IMR-90 (cell line): ENCODE measurements at regions not wholly inside any gene's neighbourhood (a gene's known extent, or its start where the extent isn't known, plus 50 kb on each side); places are given as distances from the start of the nearest gene placed in this dataset.

Experiments used
- ATAC-seq: fragments of 200-7000 bp; cut with Tn5 transposase; 2 replicates; pipeline ENCODE4 v1.9.1; 2020; ENCODE audit warnings: low read depth, mild to moderate bottlenecking, moderate library complexity
- BruUV-seq: library from RNA; stranded (reverse); fragments of 400-500 nt; replicated peaks from 2 replicates; lab custom pipeline; 2021; lab: Mats Ljungman, UMichigan
- CTCF ChIA-PET: fragments of 300-600 bp; formaldehyde crosslinking; extraction: SDS; loops from one replicate; lab custom pipeline; 2021; ENCODE audit warnings: antibody characterized with exemption; lab: Yijun Ruan, JAX
- POLR2A ChIA-PET: fragments of 300-600 bp; sonication (Branson Sonifier 250); formaldehyde crosslinking; loops from one replicate; lab custom pipeline; 2022; ENCODE audit warnings: antibody characterized with exemption; ENCODE audit not compliant: unreplicated experiment; lab: Charles Lee
- DNase-seq: peaks from one replicate; pipeline ENCODE4 v3.0.0; 2013
- H2AFZ ChIP-seq: replicated peaks from 2 replicates; pipeline ENCODE3; 2013; ENCODE audit warnings: low read length, mild to moderate bottlenecking; ENCODE audit not compliant: poor library complexity
- H2AK5ac ChIP-seq: 2 replicates; pipeline ENCODE4 v1.6.1; 2013; ENCODE audit warnings: low read depth, low read length, inconsistent platforms
- H2AK9ac ChIP-seq: replicated peaks from 2 replicates; pipeline ENCODE3; 2013; ENCODE audit warnings: mild to moderate bottlenecking, low read depth, low read length, moderate library complexity; ENCODE audit not compliant: poor library complexity
- H2BK120ac ChIP-seq: 2 replicates; pipeline ENCODE4 v1.6.1; 2013; ENCODE audit warnings: low read depth, low read length, inconsistent platforms
- H2BK15ac ChIP-seq: 3 replicates; pipeline ENCODE4 v1.6.1; 2013; ENCODE audit warnings: low read depth, low read length, inconsistent platforms
- H2BK20ac ChIP-seq: 2 replicates; pipeline ENCODE4 v1.6.1; 2013; ENCODE audit warnings: low read depth, mild to moderate bottlenecking, inconsistent platforms, low read length, moderate library complexity
- H2BK5ac ChIP-seq: 2 replicates; pipeline ENCODE4 v1.6.1; 2013; ENCODE audit warnings: mild to moderate bottlenecking, low read depth, low read length, inconsistent platforms; ENCODE audit not compliant: poor library complexity, severe bottlenecking
- H3K14ac ChIP-seq: replicated peaks from 2 replicates; pipeline ENCODE4 v1.6.1; 2013; ENCODE audit warnings: low read depth, low read length, inconsistent platforms
- H3K18ac ChIP-seq: 2 replicates; pipeline ENCODE4 v1.6.1; 2013; ENCODE audit warnings: low read depth, low read length, control low read depth
- H3K23ac ChIP-seq: 2 replicates; pipeline ENCODE4 v1.6.1; 2013; ENCODE audit warnings: low read depth, low read length, inconsistent platforms
- H3K27ac ChIP-seq: 2 replicates; pipeline ENCODE4 v1.5.1; 2013; ENCODE audit warnings: mild to moderate bottlenecking, control low read depth, low read length; ENCODE audit not compliant: insufficient read depth
- H3K27me3 ChIP-seq: 2 replicates; pipeline ENCODE4 v1.6.1; 2013; ENCODE audit warnings: low read length; ENCODE audit not compliant: control insufficient read depth, insufficient read depth
- H3K36me3 ChIP-seq: 2 replicates; pipeline ENCODE4 v1.6.1; 2013; ENCODE audit warnings: low read length, mixed read lengths; ENCODE audit not compliant: control insufficient read depth, insufficient read depth
- H3K4ac ChIP-seq: 2 replicates; pipeline ENCODE4 v1.6.1; 2013; ENCODE audit warnings: low read depth, low read length, inconsistent platforms
- H3K4me1 ChIP-seq: 2 replicates; pipeline ENCODE4 v1.6.1; 2013; ENCODE audit warnings: low read length, mixed read lengths; ENCODE audit not compliant: control insufficient read depth, insufficient read depth
- H3K4me2 ChIP-seq: 2 replicates; pipeline ENCODE4 v1.6.1; 2013; ENCODE audit warnings: low read depth, mild to moderate bottlenecking, control low read depth, low read length, moderate library complexity
- H3K4me3 ChIP-seq: 2 replicates; pipeline ENCODE4 v1.5.1; 2013; ENCODE audit warnings: low read depth, mild to moderate bottlenecking, control low read depth, low read length, moderate library complexity; ENCODE audit not compliant: insufficient read depth
- H3K56ac ChIP-seq: 2 replicates; pipeline ENCODE4 v1.6.1; 2013; ENCODE audit warnings: low read length, inconsistent platforms; ENCODE audit not compliant: insufficient read depth; ENCODE audit errors: extremely low read depth
- H3K79me1 ChIP-seq, 2 experiments: 2 replicates each; pipeline ENCODE4 v1.6.1; 2013; ENCODE audit warnings: low read length in 2 of 2, inconsistent platforms in 1 of 2, low read depth in 1 of 2
- H3K9ac ChIP-seq: 2 replicates; pipeline ENCODE4 v1.6.1; 2013; ENCODE audit warnings: low read depth, low read length, control low read depth
- H3K9me1 ChIP-seq: 2 replicates; pipeline ENCODE4 v1.6.1; 2013; ENCODE audit warnings: low read length, inconsistent platforms; ENCODE audit not compliant: insufficient read depth
- H3K9me3 ChIP-seq: 2 replicates; pipeline ENCODE4 v1.6.1; 2013; ENCODE audit warnings: low read length; ENCODE audit not compliant: control insufficient read depth, insufficient read depth
- H4K20me1 ChIP-seq: 2 replicates; pipeline ENCODE4 v1.6.1; 2013; ENCODE audit warnings: low read length, inconsistent platforms; ENCODE audit not compliant: insufficient read depth
- H4K5ac ChIP-seq: 2 replicates; pipeline ENCODE4 v1.6.1; 2013; ENCODE audit warnings: mild to moderate bottlenecking, low read depth, low read length, control low read depth
- H4K8ac ChIP-seq, 2 experiments: 2 replicates each; pipeline ENCODE4 v1.6.1; 2013; ENCODE audit warnings: low read depth in 2 of 2, low read length in 2 of 2, control low read depth in 1 of 2, inconsistent platforms in 1 of 2
- H4K91ac ChIP-seq: 2 replicates; pipeline ENCODE4 v1.6.1; 2013; ENCODE audit warnings: low read depth, low read length, inconsistent platforms; ENCODE audit not compliant: insufficient read depth
- BHLHE40 ChIP-seq: fragments of 150-350 bp; IDR thresholded peaks from 2 replicates; pipeline ENCODE4 v1.6.1; 2016; ENCODE audit warnings: mild to moderate bottlenecking, low read depth, low read length
- CHD1 ChIP-seq: IDR thresholded peaks from 2 replicates; pipeline ENCODE4 v1.6.1; 2012; ENCODE audit warnings: low read depth, low read length, improper control_type of control experiment
- FOS ChIP-seq: fragments of 150-350 bp; IDR thresholded peaks from 2 replicates; pipeline ENCODE4 v1.6.1; 2016; ENCODE audit warnings: low read depth, low read length
- MAFK ChIP-seq: IDR thresholded peaks from 2 replicates; pipeline ENCODE4 v1.6.1; 2012; ENCODE audit warnings: low read depth, low read length, improper control_type of control experiment
- MAZ ChIP-seq: IDR thresholded peaks from 2 replicates; pipeline ENCODE4 v1.6.1; 2012; ENCODE audit warnings: low read depth, mild to moderate bottlenecking, low read length, improper control_type of control experiment, moderate library complexity, borderline replicate concordance
- MXI1 ChIP-seq: IDR thresholded peaks from 2 replicates; pipeline ENCODE4 v1.6.1; 2012; ENCODE audit warnings: low read depth, mild to moderate bottlenecking, low read length, moderate library complexity, borderline replicate concordance
- NFE2L2 ChIP-seq: fragments of 150-350 bp; IDR thresholded peaks from 2 replicates; pipeline ENCODE4 v1.6.1; 2016; ENCODE audit warnings: low read depth, mild to moderate bottlenecking, low read length
- POLR2A ChIP-seq: IDR thresholded peaks from 2 replicates; pipeline ENCODE4 v1.6.1; 2012; ENCODE audit warnings: mild to moderate bottlenecking, low read depth, low read length
- RCOR1 ChIP-seq: IDR thresholded peaks from 2 replicates; pipeline ENCODE4 v1.6.1; 2012; ENCODE audit warnings: mild to moderate bottlenecking, low read length, improper control_type of control experiment; ENCODE audit not compliant: insufficient replicate concordance
- RFX5 ChIP-seq: IDR thresholded peaks from 2 replicates; pipeline ENCODE4 v1.8.0; 2012; ENCODE audit warnings: low read depth, mild to moderate bottlenecking, low read length, moderate library complexity
- SMC3 ChIP-seq: fragments of 150-350 bp; IDR thresholded peaks from 2 replicates; pipeline ENCODE4 v1.6.1; 2016; ENCODE audit warnings: low read depth, mild to moderate bottlenecking, antibody characterized with exemption, low read length, moderate library complexity
- WGBS, 2 experiments: methylation state at CpG; one replicate each; pipeline versions ENCODE4 v1.1.5 to v1.1.7; 2013; ENCODE audit warnings: missing lambda C conversion rate in 2 of 2; ENCODE audit not compliant: insufficient read length in 1 of 2; ENCODE audit errors: extremely low coverage in 2 of 2; 5-methylcytosine and 5-hydroxymethylcytosine counted together
- dilution Hi-C: fragments of 300-500 bp; cut with HindIII; formaldehyde crosslinking; loops from one replicate; pipeline ENCODE4 v1.14.3; 2018; ENCODE audit warnings: low sequenced_read_pairs; ENCODE audit not compliant: unreplicated experiment
- in situ Hi-C: fragments of 300-500 bp; cut with MboI; formaldehyde crosslinking; loops from 3 replicates; pipeline ENCODE4 v1.14.3; 2019; ENCODE audit warnings: low sequenced_read_pairs, inconsistent platforms, mixed read lengths
- intact Hi-C: fragments of 100-400 bp; cut with micrococcal nuclease; formaldehyde crosslinking; loops from 2 replicates; pipeline ENCODE4 v1.10.0; 2022
- TF ChIP-seq, protein P1 (sequence below): conservative IDR thresholded peaks from 2 replicates; pipeline ENCODE4 v1.5.1; 2012; ENCODE audit warnings: mild to moderate bottlenecking, low read depth, low read length, improper control_type of control experiment
- TF ChIP-seq, protein P2 (sequence below): fragments of 150-350 bp; IDR thresholded peaks from 2 replicates; pipeline ENCODE4 v1.6.1; 2017; ENCODE audit warnings: mild to moderate bottlenecking, antibody characterized with exemption, low read length, low read depth
- TF ChIP-seq, protein P3 (sequence below): fragments of 150-350 bp; IDR thresholded peaks from 2 replicates; pipeline ENCODE4 v1.6.1; 2016; ENCODE audit warnings: low read depth, mild to moderate bottlenecking, low read length, moderate library complexity, borderline replicate concordance

DNA sequence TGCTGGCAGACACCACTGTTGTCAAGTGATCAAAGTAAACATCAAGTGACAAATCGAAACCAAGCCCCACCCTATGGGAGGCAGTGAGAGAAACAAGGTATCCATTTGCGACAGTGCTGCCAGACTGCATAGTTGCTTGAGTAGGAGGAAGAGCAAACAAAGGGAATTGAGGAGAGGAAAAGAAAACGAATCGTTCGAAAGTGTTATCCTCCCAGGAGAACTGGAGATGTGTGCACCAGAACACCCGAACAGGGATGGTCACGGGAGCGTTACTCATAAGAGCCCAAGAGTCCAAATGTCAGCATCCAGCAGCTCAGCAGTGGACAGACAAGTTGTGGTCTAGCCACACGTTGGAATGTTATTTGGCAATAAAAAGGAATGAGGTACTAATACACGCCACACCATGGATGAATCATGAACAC, 58.4 kb upstream of the NUP50 start (continued):
- TF ChIP-seq POLR2A, result no peak

DNA sequence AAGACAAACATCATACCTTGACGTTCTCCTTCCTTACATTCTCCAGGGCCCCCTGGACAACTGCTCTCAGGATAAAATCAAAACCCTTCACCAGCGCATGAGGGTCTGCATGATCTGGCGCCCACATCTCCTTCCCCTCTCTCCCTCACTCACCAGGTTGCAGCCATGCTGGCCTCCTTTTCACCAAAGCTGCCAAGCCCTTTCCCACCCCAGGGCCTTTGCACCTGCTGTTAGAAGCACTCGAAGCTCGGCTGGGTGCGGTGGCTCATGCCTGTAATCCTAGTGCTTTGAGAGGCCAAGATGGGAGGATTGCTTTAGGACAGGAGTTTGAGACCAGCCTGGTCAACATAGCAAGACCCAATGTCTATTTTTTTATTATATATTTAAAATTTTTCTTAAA, 56.1 kb upstream of the NUP50 start:
- Histone ChIP-seq H2AK9ac (no peak overlapping the region), H3K4me2 (no peak overlapping the region), H4K20me1 (no peaks in the 10 kb centered on the region), H3K79me1 (no peaks in the 10 kb centered on the region), H4K91ac (no peak overlapping the region), H3K18ac (no peak overlapping the region), H3K4ac (no peak overlapping the region), H3K36me3 (no peaks in the 10 kb centered on the region), H2BK5ac (no peak overlapping the region), H3K4me1 (no peaks in the 10 kb centered on the region), H4K8ac (no peak overlapping the region), H2BK15ac (no peak overlapping the region), H3K4me3 (no peak overlapping the region), H2AFZ (no peak overlapping the region), H3K9me1 (peaks cover 5% of the 10 kb centered on the region; the same call in 1 of the 2 replicates), H2BK120ac (no peak overlapping the region), H3K9me3 (peaks cover 3% of the 10 kb centered on the region), H3K56ac (no peak overlapping the region), H3K27me3 (0 out of 2 replicates have a peak, but pooled peaks cover 3% of the 10 kb centered on the region), H3K9ac (no peak overlapping the region), H3K14ac (no peak overlapping the region), H4K5ac (no peak overlapping the region), H2BK20ac (no peak overlapping the region), H3K27ac (no peak overlapping the region), H3K23ac (no peak overlapping the region), H2AK5ac (no peak overlapping the region)
- intact Hi-C loops, result loop anchor here (10.0 kb wide), 1 partner anchor 447 kb away; no protein-coding TSS in a partner anchor
- no peak for ATAC-seq
- in situ Hi-C loops, result no loop called here
- no peak for DNase-seq
- WGBS, 2 experiments, result 100% methylated on average over 2 of the region's 6 CpGs; no CpG with 5 or more reads in 1 of the 2 experiments
- CTCF ChIA-PET, result no interaction called here
- POLR2A ChIA-PET, result no interaction called here
- TF ChIP-seq, protein P1, sequence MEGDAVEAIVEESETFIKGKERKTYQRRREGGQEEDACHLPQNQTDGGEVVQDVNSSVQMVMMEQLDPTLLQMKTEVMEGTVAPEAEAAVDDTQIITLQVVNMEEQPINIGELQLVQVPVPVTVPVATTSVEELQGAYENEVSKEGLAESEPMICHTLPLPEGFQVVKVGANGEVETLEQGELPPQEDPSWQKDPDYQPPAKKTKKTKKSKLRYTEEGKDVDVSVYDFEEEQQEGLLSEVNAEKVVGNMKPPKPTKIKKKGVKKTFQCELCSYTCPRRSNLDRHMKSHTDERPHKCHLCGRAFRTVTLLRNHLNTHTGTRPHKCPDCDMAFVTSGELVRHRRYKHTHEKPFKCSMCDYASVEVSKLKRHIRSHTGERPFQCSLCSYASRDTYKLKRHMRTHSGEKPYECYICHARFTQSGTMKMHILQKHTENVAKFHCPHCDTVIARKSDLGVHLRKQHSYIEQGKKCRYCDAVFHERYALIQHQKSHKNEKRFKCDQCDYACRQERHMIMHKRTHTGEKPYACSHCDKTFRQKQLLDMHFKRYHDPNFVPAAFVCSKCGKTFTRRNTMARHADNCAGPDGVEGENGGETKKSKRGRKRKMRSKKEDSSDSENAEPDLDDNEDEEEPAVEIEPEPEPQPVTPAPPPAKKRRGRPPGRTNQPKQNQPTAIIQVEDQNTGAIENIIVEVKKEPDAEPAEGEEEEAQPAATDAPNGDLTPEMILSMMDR, result no peak
- no peak for TF ChIP-seq CHD1
- TF ChIP-seq MAZ, result no peak
- TF ChIP-seq FOS, result no peak
- TF ChIP-seq SMC3, result no peak
- TF ChIP-seq RCOR1, result no peak
- TF ChIP-seq MAFK, result no peak
- TF ChIP-seq, protein P2, sequence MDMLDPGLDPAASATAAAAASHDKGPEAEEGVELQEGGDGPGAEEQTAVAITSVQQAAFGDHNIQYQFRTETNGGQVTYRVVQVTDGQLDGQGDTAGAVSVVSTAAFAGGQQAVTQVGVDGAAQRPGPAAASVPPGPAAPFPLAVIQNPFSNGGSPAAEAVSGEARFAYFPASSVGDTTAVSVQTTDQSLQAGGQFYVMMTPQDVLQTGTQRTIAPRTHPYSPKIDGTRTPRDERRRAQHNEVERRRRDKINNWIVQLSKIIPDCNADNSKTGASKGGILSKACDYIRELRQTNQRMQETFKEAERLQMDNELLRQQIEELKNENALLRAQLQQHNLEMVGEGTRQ, result no peak
- TF ChIP-seq, protein P3, sequence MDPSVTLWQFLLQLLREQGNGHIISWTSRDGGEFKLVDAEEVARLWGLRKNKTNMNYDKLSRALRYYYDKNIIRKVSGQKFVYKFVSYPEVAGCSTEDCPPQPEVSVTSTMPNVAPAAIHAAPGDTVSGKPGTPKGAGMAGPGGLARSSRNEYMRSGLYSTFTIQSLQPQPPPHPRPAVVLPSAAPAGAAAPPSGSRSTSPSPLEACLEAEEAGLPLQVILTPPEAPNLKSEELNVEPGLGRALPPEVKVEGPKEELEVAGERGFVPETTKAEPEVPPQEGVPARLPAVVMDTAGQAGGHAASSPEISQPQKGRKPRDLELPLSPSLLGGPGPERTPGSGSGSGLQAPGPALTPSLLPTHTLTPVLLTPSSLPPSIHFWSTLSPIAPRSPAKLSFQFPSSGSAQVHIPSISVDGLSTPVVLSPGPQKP, result no peak
- no peak for TF ChIP-seq RFX5
- no peak for TF ChIP-seq NFE2L2
- TF ChIP-seq MXI1, result no peak
- no peak for TF ChIP-seq POLR2A
- TF ChIP-seq BHLHE40, result no peak
- dilution Hi-C loops, result no loop called here
- no TSS peak for BruUV-seq
